NCI-H1417 (cell line): ENCODE measurements at regions not wholly inside any gene's neighbourhood (a gene's known extent, or its start where the extent isn't known, plus 50 kb on each side); places are given as distances from the start of the nearest gene placed in this dataset.

Experiments
- DNase-seq, 3 experiments: peaks; one replicate each; lab custom pipeline; 2025; lab: John Stamatoyannopoulos, UW

- no peak for DNase-seq
Observed at GRCh38 chr10:35693800-35694199, 51.7 kb upstream of the FZD8 start.
